WTC11 (cell line): ENCODE measurements at regions not wholly inside any gene's neighbourhood (a gene's known extent, or its start where the extent isn't known, plus 50 kb on each side); places are given as distances from the start of the nearest gene placed in this dataset.
A peak's percentile ranks its signal among the peaks of the same experiment; 100 is the strongest.

Source experiments
- ATAC-seq: fragments of 200-7000 bp; cut with Tn5 transposase; 2 replicates; pipeline ENCODE4 v1.10.0; 2021; ENCODE audit warnings: mild to moderate bottlenecking, moderate library complexity
- CTCF ChIA-PET: fragments of 300-600 bp; sonication (Branson Sonifier 250); formaldehyde crosslinking; loops from one replicate; lab custom pipeline; 2021; ENCODE audit warnings: antibody characterized with exemption; lab: Charles Lee
- POLR2A ChIA-PET: fragments of 350-600 bp; sonication (Branson Sonifier 250); formaldehyde crosslinking; loops from one replicate; lab custom pipeline; 2021; ENCODE audit warnings: antibody characterized with exemption; lab: Charles Lee
- DNase-seq: peaks from one replicate; pipeline ENCODE4 v3.0.0; 2021; ENCODE audit warnings: low spot score
- H3K27ac Mint-ChIP-seq: 2 replicates; pipeline ENCODE4 v1.8.0; 2021; ENCODE audit warnings: mixed read lengths
- H3K27me3 Mint-ChIP-seq: 2 replicates; pipeline ENCODE4 v1.8.0; 2021; ENCODE audit warnings: low read depth, mild to moderate bottlenecking, moderate library complexity, mixed read lengths
- H3K36me3 Mint-ChIP-seq: 2 replicates; pipeline ENCODE4 v1.8.0; 2021; ENCODE audit warnings: mixed read lengths
- H3K4me1 Mint-ChIP-seq: 2 replicates; pipeline ENCODE4 v1.8.0; 2022; ENCODE audit warnings: mixed read lengths
- H3K4me3 Mint-ChIP-seq: 2 replicates; pipeline ENCODE4 v1.8.0; 2021; ENCODE audit warnings: mild to moderate bottlenecking, moderate library complexity, mixed read lengths
- H3K9me3 Mint-ChIP-seq: 2 replicates; pipeline ENCODE4 v1.8.0; 2021; ENCODE audit warnings: mixed read lengths
- ATF1 ChIP-seq: sonication (generic); formaldehyde crosslinking; IDR thresholded peaks from 2 replicates; pipeline ENCODE4 v1.8.1; 2023; ENCODE audit warnings: mild to moderate bottlenecking, moderate library complexity, missing genetic modification reagents
- ELF4 ChIP-seq: sonication (generic); formaldehyde crosslinking; IDR thresholded peaks from 2 replicates; pipeline ENCODE4 v1.8.1; 2022; ENCODE audit warnings: low read depth, mild to moderate bottlenecking, moderate library complexity, missing genetic modification reagents
- ESRRA ChIP-seq: sonication (generic); formaldehyde crosslinking; IDR thresholded peaks from 2 replicates; pipeline ENCODE4 v1.8.1; 2022; ENCODE audit warnings: mild to moderate bottlenecking, missing genetic modification reagents, borderline replicate concordance
- FOXJ3 ChIP-seq: sonication (generic); formaldehyde crosslinking; IDR thresholded peaks from 2 replicates; pipeline ENCODE4 v1.9.0; 2021; ENCODE audit warnings: missing genetic modification reagents, mild to moderate bottlenecking, borderline replicate concordance
- FOXK1 ChIP-seq: sonication (generic); formaldehyde crosslinking; IDR thresholded peaks from 2 replicates; pipeline ENCODE4 v1.8.0; 2022; ENCODE audit warnings: mild to moderate bottlenecking, moderate library complexity, missing genetic modification reagents
- FOXP4 ChIP-seq: sonication (generic); formaldehyde crosslinking; IDR thresholded peaks from 2 replicates; pipeline ENCODE4 v1.8.0; 2022; ENCODE audit warnings: mild to moderate bottlenecking, missing genetic modification reagents
- GTF2I ChIP-seq: fragments of 250-450 bp; sonication (Bioruptor Pico); conservative IDR thresholded peaks from 2 replicates; pipeline ENCODE4 v1.4.0; 2021; ENCODE audit warnings: mild to moderate bottlenecking
- HMGA2 ChIP-seq: fragments of 250-450 bp; sonication (Bioruptor Pico); IDR thresholded peaks from 2 replicates; pipeline ENCODE4 v1.4.0; 2021; ENCODE audit warnings: mild to moderate bottlenecking, moderate library complexity
- MAX ChIP-seq: sonication (generic); formaldehyde crosslinking; IDR thresholded peaks from 2 replicates; pipeline ENCODE4 v1.8.0; 2022; ENCODE audit warnings: mild to moderate bottlenecking, missing genetic modification reagents
- NFATC4 ChIP-seq: fragments of 250-450 bp; sonication (Bioruptor Pico); IDR thresholded peaks from 2 replicates; pipeline ENCODE4 v1.9.0; 2021; ENCODE audit warnings: mild to moderate bottlenecking
- ZNF317 ChIP-seq: sonication (generic); formaldehyde crosslinking; IDR thresholded peaks from 2 replicates; pipeline ENCODE4 v1.8.1; 2023; ENCODE audit warnings: low read depth, mild to moderate bottlenecking, moderate library complexity, missing genetic modification reagents, borderline replicate concordance
- ZNF396 ChIP-seq: fragments of 250-450 bp; sonication (Bioruptor Pico); IDR thresholded peaks from 2 replicates; pipeline ENCODE4 v1.8.0; 2021; ENCODE audit warnings: mild to moderate bottlenecking, moderate library complexity, borderline replicate concordance
- ZSCAN18 ChIP-seq: fragments of 250-450 bp; sonication (Bioruptor Pico); IDR thresholded peaks from 2 replicates; pipeline ENCODE4 v2.1.2; 2022; ENCODE audit warnings: mild to moderate bottlenecking, moderate library complexity
- TF ChIP-seq, protein P1 (sequence below): sonication (generic); formaldehyde crosslinking; IDR thresholded peaks from 2 replicates; pipeline ENCODE4 v1.8.0; 2022; ENCODE audit warnings: mild to moderate bottlenecking, missing genetic modification reagents
- TF ChIP-seq, protein P2 (sequence below): sonication (generic); formaldehyde crosslinking; IDR thresholded peaks from 2 replicates; pipeline ENCODE4 v1.8.1; 2023; ENCODE audit warnings: mild to moderate bottlenecking, missing genetic modification reagents
- TF ChIP-seq, protein P3 (sequence below): fragments of 250-450 bp; sonication (Bioruptor Pico); IDR thresholded peaks from 2 replicates; pipeline ENCODE4 v1.9.0; 2021; ENCODE audit warnings: mild to moderate bottlenecking
- TF ChIP-seq, protein P4 (sequence below): fragments of 250-450 bp; sonication (Bioruptor Pico); IDR thresholded peaks from 2 replicates; pipeline ENCODE4 v1.9.0; 2021; ENCODE audit warnings: mild to moderate bottlenecking
- TF ChIP-seq, protein P5 (sequence below): sonication (generic); formaldehyde crosslinking; IDR thresholded peaks from 2 replicates; pipeline ENCODE4 v1.8.0; 2023; ENCODE audit warnings: missing genetic modification reagents, mild to moderate bottlenecking, borderline replicate concordance

GRCh38 chr12:115638733-115639647, 638.5 kb downstream of the MED13L start:
- Mint-ChIP-seq H3K36me3 (no peaks in the 10 kb centered on the region), H3K27me3 (no peaks in the 10 kb centered on the region), H3K27ac (no peak overlapping the region), H3K4me1 (peaks cover 2% of the 10 kb centered on the region; the same call in 1 of the 2 replicates), H3K4me3 (no peak overlapping the region), H3K9me3 (peaks cover 6% of the 10 kb centered on the region)
- DNase-seq (no peak), ATAC-seq (peak; percentile 32)
- ChIA-PET POLR2A (no interaction called here), CTCF (interaction anchor here (1.9 kb wide), 1 partner anchor 182 kb away, joined by 7 read pairs; no protein-coding TSS in a partner anchor)
- TF ChIP-seq, protein P1, sequence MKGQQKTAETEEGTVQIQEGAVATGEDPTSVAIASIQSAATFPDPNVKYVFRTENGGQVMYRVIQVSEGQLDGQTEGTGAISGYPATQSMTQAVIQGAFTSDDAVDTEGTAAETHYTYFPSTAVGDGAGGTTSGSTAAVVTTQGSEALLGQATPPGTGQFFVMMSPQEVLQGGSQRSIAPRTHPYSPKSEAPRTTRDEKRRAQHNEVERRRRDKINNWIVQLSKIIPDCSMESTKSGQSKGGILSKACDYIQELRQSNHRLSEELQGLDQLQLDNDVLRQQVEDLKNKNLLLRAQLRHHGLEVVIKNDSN: no peak
- no peak for TF ChIP-seq MAX (CRISPR knock-in tag)
- TF ChIP-seq ZNF396 (CRISPR knock-in tag): no peak
- TF ChIP-seq GTF2I (CRISPR knock-in tag): no peak

DNA sequence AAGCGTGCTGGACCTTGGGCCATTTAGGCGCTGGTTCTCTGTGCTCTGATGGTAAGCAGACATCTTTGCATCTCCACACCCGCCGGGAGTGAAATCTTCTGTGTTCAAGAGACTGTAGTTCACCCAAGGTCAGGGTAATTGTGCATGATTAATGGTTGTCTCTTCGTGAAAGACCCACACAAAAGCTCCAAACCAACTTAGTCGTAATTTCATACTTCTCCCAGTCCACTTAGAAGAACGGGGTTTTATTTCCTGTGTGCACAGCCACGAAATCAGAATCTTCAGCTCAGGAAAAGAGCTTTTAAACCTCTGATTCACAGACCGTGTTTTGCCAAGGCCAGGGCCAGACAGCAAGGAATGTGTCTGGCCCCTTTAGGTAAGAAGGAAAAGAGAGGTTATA, 640.9 kb downstream of the MED13L start:
- ChIA-PET POLR2A (no interaction called here), CTCF (interaction anchor here (0.5 kb wide), 1 partner anchor 968 kb away, joined by 3 read pairs; no protein-coding TSS in a partner anchor)
- H3K27me3 Mint-ChIP-seq: no peaks in the 10 kb centered on the region
- H3K27ac Mint-ChIP-seq: no peak overlapping the region
- TF ChIP-seq HMGA2 (CRISPR knock-in tag) (no peak), FOXK1 (CRISPR knock-in tag) (no peak), ZNF317 (CRISPR knock-in tag) (no peak), ATF1 (no peak), ELF4 (CRISPR knock-in tag) (no peak), NFATC4 (no peak), ZSCAN18 (CRISPR knock-in tag) (no peak), FOXP4 (CRISPR knock-in tag) (no peak), FOXJ3 (CRISPR knock-in tag) (no peak), ESRRA (CRISPR knock-in tag) (no peak)
- TF ChIP-seq, protein P2, sequence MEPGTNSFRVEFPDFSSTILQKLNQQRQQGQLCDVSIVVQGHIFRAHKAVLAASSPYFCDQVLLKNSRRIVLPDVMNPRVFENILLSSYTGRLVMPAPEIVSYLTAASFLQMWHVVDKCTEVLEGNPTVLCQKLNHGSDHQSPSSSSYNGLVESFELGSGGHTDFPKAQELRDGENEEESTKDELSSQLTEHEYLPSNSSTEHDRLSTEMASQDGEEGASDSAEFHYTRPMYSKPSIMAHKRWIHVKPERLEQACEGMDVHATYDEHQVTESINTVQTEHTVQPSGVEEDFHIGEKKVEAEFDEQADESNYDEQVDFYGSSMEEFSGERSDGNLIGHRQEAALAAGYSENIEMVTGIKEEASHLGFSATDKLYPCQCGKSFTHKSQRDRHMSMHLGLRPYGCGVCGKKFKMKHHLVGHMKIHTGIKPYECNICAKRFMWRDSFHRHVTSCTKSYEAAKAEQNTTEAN (CRISPR knock-in tag): no peak
- TF ChIP-seq, protein P3, sequence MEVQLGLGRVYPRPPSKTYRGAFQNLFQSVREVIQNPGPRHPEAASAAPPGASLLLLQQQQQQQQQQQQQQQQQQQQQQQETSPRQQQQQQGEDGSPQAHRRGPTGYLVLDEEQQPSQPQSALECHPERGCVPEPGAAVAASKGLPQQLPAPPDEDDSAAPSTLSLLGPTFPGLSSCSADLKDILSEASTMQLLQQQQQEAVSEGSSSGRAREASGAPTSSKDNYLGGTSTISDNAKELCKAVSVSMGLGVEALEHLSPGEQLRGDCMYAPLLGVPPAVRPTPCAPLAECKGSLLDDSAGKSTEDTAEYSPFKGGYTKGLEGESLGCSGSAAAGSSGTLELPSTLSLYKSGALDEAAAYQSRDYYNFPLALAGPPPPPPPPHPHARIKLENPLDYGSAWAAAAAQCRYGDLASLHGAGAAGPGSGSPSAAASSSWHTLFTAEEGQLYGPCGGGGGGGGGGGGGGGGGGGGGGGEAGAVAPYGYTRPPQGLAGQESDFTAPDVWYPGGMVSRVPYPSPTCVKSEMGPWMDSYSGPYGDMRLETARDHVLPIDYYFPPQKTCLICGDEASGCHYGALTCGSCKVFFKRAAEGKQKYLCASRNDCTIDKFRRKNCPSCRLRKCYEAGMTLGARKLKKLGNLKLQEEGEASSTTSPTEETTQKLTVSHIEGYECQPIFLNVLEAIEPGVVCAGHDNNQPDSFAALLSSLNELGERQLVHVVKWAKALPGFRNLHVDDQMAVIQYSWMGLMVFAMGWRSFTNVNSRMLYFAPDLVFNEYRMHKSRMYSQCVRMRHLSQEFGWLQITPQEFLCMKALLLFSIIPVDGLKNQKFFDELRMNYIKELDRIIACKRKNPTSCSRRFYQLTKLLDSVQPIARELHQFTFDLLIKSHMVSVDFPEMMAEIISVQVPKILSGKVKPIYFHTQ (CRISPR knock-in tag): no peak
- TF ChIP-seq, protein P4, sequence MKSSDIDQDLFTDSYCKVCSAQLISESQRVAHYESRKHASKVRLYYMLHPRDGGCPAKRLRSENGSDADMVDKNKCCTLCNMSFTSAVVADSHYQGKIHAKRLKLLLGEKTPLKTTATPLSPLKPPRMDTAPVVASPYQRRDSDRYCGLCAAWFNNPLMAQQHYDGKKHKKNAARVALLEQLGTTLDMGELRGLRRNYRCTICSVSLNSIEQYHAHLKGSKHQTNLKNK (CRISPR knock-in tag): no peak
- TF ChIP-seq, protein P5, sequence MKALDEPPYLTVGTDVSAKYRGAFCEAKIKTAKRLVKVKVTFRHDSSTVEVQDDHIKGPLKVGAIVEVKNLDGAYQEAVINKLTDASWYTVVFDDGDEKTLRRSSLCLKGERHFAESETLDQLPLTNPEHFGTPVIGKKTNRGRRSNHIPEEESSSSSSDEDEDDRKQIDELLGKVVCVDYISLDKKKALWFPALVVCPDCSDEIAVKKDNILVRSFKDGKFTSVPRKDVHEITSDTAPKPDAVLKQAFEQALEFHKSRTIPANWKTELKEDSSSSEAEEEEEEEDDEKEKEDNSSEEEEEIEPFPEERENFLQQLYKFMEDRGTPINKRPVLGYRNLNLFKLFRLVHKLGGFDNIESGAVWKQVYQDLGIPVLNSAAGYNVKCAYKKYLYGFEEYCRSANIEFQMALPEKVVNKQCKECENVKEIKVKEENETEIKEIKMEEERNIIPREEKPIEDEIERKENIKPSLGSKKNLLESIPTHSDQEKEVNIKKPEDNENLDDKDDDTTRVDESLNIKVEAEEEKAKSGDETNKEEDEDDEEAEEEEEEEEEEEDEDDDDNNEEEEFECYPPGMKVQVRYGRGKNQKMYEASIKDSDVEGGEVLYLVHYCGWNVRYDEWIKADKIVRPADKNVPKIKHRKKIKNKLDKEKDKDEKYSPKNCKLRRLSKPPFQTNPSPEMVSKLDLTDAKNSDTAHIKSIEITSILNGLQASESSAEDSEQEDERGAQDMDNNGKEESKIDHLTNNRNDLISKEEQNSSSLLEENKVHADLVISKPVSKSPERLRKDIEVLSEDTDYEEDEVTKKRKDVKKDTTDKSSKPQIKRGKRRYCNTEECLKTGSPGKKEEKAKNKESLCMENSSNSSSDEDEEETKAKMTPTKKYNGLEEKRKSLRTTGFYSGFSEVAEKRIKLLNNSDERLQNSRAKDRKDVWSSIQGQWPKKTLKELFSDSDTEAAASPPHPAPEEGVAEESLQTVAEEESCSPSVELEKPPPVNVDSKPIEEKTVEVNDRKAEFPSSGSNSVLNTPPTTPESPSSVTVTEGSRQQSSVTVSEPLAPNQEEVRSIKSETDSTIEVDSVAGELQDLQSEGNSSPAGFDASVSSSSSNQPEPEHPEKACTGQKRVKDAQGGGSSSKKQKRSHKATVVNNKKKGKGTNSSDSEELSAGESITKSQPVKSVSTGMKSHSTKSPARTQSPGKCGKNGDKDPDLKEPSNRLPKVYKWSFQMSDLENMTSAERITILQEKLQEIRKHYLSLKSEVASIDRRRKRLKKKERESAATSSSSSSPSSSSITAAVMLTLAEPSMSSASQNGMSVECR (CRISPR knock-in tag): no peak
- H3K4me3 Mint-ChIP-seq: no peak overlapping the region
- DNase-seq: no peak
- no peak for ATAC-seq
- no peaks in the 10 kb centered on the region for H3K36me3 Mint-ChIP-seq
- no peaks in the 10 kb centered on the region for H3K9me3 Mint-ChIP-seq
- peaks cover 2% of the 10 kb centered on the region; the same call in 1 of the 2 replicates for H3K4me1 Mint-ChIP-seq
